Eye (tissue), 1 donor: ENCODE measurements at regions not wholly inside any gene's neighbourhood (a gene's known extent, or its start where the extent isn't known, plus 50 kb on each side); places are given as distances from the start of the nearest gene placed in this dataset.
A peak's percentile ranks its signal among the peaks of the same experiment; 100 is the strongest.

Source experiments
- DNase-seq: peaks from one replicate; pipeline ENCODE4 v3.0.0-alpha.2; 2015

- no peak for DNase-seq
Measured at GRCh38 chr6:104017410-104018381, 842.0 kb downstream of the HACE1 start.

DNA sequence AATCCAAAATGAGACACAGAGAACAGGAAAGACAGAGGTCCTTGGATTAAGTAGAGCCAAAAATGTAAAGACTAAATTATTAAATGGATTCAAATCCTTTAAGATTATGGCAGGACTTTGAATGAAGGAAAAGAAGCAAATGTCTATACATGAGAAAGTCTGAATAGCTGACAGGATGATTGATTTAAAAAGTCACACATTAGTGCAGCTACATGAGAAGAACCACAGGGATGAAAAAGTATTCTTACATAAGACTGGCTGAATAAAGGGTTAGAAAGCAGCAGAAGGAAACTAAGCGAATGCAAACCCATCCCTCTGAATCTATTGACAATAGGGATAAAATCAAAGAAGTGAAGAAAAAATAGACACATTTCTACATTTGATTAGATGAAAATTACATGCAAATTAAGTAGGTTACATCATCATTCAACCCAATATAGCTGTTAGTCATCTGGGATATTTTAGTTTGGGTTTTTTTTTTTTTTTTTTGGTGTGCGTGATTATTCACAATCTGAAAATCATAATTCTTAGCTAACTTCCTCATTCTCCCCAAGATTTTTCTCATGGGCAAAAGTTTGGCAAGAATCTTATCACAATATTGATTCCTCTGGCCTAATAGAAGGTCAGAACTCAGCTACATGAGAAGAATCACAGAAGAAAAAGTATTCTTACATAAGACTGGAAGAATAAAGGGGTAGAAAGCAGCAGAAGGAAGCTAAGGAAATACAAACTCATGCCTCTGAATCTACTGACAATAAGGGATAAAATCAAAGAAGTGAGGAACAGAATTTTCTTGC is 845.4 kb downstream of the HACE1 start:
- no peak for DNase-seq

DNA sequence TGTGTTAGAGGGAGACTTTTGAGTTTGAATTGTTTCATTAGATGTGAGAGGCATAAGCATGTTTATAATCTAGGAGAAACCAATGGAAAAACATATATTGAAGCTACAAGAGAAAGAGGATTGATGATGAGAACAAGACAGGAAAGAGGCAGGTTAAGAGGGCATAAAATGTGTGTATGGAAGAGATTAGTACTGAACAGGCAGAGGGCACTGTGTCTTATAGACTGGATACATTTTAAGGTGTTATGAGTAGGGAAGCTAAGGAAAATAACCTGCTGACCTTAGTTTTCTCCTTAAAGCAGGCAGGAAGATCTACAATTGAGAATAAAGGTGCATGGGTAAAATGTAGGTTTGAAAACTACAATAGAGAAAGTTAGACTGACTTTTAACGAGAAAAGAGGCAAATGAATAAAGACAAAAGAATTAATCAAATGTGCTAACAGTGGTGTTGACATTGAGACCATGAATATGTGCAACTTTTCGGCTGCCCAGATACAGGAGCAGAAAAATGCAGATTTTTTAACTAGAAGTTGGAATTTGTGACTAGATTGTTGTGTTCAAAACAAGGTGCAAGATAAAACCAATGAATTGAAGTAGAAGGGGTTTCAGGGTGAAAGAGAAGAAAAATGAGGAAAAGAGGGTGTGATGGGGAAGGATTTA is 846.3 kb downstream of the HACE1 start:
- no peak for DNase-seq

- DNase-seq: no peak
Measured at GRCh38 chr6:104010897-104011296, 848.8 kb downstream of the HACE1 start.

GRCh38 chr6:104003803-104004516 is 855.8 kb downstream of the HACE1 start:
- no peak for DNase-seq

DNA sequence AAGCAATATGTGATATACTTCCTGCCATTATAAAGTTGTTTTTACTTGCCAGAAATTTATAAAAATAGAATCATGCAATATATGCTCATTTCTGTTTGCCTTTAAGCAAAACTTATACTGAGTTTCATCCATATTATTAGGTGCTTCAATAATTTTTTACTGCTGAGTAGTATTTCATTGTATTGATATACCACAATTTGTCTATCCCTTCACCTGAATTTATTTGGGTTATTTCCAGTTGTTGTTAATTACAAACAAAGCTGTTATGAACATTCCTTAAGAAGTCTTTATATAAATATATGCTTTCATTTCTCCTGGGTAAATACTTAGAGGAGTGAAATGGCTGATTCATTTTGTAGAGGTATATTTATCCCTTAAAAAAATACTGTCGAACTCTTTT is 864.1 kb downstream of the HACE1 start:
- DNase-seq: no peak

GRCh38 chr6:103983860-103984259 is 875.9 kb downstream of the HACE1 start:
- DNase-seq: no peak

DNA sequence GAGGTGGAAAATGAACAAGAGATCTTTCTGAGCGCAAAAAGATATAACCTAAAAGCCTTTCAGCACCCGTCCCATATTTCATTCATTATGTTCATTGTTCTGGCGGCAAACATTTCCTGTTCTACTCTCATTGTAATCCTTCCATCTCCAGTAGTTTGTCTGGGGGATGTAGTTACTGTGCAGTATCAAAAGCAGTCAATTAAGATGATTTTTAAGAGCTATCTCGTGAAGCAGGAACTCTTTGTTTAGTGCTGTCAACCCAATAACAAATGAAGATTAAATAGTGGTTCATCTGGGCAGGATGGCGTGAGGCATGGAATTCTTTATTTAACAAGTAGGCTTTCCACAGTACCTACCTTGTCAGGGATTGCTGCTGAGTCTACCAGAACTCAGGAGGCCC is 876.7 kb downstream of the HACE1 start:
- DNase-seq: peak; percentile 86

- DNase-seq: no peak
Measured at GRCh38 chr6:103982574-103982973, 877.1 kb downstream of the HACE1 start.

- DNase-seq: no peak
Measured at GRCh38 chr6:103979308-103979707, 880.4 kb downstream of the HACE1 start.

- no peak for DNase-seq
Measured at GRCh38 chr6:103937389-103937788, 922.3 kb downstream of the HACE1 start.

GRCh38 chr6:103925317-103925716 is 934.4 kb downstream of the HACE1 start:
- DNase-seq: peak; percentile 1

DNA sequence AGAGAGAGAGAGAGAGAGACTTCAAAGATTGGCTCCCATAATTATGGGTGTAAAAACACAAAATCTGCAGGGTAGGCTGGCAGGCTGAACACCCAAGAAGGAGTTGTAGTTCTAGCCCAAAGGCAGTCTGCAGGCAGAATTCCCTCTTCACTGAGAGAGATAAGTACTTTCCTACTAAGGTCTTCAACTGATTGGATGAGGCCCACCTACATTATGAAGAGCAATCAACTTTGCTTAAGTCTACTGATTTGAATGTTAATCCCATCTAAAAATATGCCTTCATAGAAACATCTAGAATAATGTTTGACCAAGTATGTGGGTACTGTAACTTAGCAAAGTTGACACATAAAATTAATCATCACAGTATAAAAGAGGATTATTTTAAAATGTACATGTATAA is 949.7 kb downstream of the HACE1 start:
- no peak for DNase-seq

DNA sequence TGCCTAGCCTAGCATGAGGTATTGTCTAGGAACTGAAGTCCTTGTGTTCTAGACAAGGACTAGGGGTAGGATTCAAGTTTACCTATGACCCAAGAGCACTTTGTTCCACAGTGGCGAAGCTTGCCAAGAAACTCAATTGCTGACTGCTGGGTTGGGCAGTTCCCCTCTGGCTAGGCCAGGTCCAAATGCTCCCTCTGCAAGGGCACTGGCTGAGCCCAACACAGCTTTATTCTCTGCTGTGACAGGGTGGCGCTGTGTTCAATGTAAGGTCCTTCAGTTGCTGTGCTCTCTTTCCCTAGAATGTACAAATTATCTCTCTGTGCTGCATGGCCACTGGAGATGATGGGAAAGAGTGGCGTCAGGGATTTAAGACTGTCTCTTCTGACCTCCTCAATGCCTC is 950.8 kb downstream of the HACE1 start:
- DNase-seq: no peak

- DNase-seq: no peak
Measured at GRCh38 chr6:103895136-103895535, 964.6 kb downstream of the HACE1 start.

- peak; percentile 9 for DNase-seq
Measured at GRCh38 chr6:103893141-103893581, 966.6 kb downstream of the HACE1 start.

- DNase-seq: no peak
Measured at GRCh38 chr6:103886951-103887350, 972.8 kb downstream of the HACE1 start.

DNA sequence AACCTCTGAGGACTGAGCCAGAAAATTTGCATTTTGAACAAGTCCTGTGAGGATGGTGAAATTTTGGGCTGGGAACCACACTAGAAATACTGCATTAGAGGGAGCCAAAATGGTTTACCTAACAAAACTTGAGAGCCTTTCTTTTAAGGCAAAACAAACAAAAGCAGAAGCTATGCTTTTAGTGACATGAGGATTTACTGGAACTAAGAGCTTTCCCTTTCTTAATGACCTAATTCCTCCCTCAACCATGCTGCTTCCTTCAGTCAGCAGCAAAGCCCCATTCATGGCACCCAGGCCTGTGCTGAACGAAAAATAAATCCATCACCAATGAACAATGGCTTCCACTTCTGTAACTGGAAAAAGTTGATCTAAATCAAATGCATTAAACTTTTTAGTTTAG is 974.3 kb downstream of the HACE1 start:
- DNase-seq: no peak

- no peak for DNase-seq
Measured at GRCh38 chr6:103879800-103880199, 979.9 kb downstream of the HACE1 start.

- no peak for DNase-seq
Measured at GRCh38 chr6:103875221-103875620, 984.5 kb downstream of the HACE1 start.

DNA sequence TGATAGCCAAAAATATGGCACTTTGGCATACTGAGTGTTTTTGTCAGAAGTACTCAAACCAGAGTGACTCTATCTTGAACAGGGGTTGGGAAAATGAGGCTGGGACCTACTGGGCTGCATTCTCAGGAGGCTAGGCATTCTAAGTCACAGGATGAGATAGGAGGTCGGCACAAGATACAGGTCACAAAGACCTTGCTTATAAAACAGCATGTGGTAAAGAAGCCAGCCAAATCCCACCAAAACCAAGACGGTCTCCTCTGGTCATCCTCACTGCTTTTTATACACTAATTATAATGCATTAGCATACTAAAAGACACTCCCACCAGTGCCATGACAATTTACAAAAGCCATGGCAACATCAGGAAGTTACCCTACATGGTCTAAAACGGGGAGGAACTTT is 985.1 kb downstream of the HACE1 start:
- DNase-seq: no peak

GRCh38 chr6:103872678-103873077 is 987.0 kb downstream of the HACE1 start:
- DNase-seq: peak; percentile 73

- no peak for DNase-seq
Measured at GRCh38 chr6:103872233-103872632, 987.5 kb downstream of the HACE1 start.
